ENCODE measurements at regions not wholly inside any gene's neighbourhood (a gene's known extent, or its start where the extent isn't known, plus 50 kb on each side); places are given as distances from the start of the nearest gene placed in this dataset.

DNA sequence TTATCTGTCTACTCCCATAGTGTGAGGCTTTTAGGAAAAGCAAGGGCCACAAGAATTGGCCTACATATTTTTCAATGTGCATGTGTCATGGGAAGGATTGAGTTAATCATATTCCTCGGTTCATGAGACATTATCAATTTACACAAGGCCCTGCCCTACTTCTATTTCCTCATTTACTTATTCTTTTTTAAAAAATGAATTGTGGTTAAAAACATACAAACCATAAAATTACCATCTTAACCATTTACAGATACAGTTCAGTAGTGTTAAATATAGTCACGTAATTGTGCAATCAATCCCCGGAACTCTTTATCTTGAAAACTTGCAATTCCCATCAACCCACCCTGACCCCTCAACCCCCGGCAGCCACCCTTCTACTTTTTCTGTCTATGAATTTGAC, 284.0 kb upstream of the GADL1 start:
- H3K36me3 ChIP-seq = no peaks in the 10 kb centered on the region
- H3K27me3 ChIP-seq = no peaks in the 10 kb centered on the region
- no peaks in the 10 kb centered on the region for H3K9me3 ChIP-seq
- H3K27ac ChIP-seq = no peak overlapping the region
- 24 to 43% (median 38%) methylated on average over 4 of the region's 4 CpGs for WGBS, 5 donors
- intact Hi-C loops (cut with DNase I; ENCODE audit: low total_unique reads) = no loop called here
- DNase-seq = no peak
- TF ChIP-seq, protein P1, sequence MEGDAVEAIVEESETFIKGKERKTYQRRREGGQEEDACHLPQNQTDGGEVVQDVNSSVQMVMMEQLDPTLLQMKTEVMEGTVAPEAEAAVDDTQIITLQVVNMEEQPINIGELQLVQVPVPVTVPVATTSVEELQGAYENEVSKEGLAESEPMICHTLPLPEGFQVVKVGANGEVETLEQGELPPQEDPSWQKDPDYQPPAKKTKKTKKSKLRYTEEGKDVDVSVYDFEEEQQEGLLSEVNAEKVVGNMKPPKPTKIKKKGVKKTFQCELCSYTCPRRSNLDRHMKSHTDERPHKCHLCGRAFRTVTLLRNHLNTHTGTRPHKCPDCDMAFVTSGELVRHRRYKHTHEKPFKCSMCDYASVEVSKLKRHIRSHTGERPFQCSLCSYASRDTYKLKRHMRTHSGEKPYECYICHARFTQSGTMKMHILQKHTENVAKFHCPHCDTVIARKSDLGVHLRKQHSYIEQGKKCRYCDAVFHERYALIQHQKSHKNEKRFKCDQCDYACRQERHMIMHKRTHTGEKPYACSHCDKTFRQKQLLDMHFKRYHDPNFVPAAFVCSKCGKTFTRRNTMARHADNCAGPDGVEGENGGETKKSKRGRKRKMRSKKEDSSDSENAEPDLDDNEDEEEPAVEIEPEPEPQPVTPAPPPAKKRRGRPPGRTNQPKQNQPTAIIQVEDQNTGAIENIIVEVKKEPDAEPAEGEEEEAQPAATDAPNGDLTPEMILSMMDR (IDR thresholded peaks at IDR 0.05) = no peak
- no peak for TF ChIP-seq POLR2A (IDR thresholded peaks at IDR 0.05)
- no peak for TF ChIP-seq POLR2AphosphoS5 (IDR thresholded peaks at IDR 0.05)
- no peak for TF ChIP-seq EP300 (IDR thresholded peaks at IDR 0.05)
- no peak overlapping the region for H3K4me3 ChIP-seq
- no peaks in the 10 kb centered on the region for H3K4me1 ChIP-seq

DNA sequence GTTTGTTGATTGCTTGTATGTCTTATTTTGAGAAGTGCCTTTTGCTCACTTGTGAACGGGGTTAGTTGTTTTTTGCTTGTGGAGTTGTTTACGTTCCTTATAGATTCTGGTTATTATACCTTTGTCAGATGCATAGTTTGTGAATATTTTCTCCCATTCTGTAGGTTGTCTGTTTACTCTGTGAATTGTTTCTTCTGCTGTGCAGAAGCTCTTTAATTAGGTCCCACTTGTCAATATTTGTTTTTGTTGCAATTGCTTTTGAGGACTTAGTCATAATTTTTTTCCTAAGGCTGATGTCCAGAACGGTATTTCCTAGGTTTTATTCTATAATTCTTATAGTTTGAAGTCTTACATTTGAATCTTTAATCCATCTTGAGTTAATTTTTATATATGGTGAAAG, 285.3 kb upstream of the GADL1 start:
- H3K27ac ChIP-seq = no peak overlapping the region
- H3K9me3 ChIP-seq = no peaks in the 10 kb centered on the region
- no peaks in the 10 kb centered on the region for H3K4me1 ChIP-seq
- H3K4me3 ChIP-seq = no peak overlapping the region
- H3K36me3 ChIP-seq = no peaks in the 10 kb centered on the region
- no peak for TF ChIP-seq EP300 (IDR thresholded peaks at IDR 0.05)
- no peak for TF ChIP-seq POLR2AphosphoS5 (IDR thresholded peaks at IDR 0.05)
- no peak for TF ChIP-seq POLR2A (IDR thresholded peaks at IDR 0.05)
- TF ChIP-seq, protein P1 (IDR thresholded peaks at IDR 0.05) = no peak
- intact Hi-C loops (cut with DNase I; ENCODE audit: low total_unique reads) = no loop called here
- H3K27me3 ChIP-seq = no peaks in the 10 kb centered on the region
- DNase-seq = no peak
- 85 to 89% (median 88%) methylated on average over 3 of the region's 3 CpGs for WGBS, 5 donors

DNA sequence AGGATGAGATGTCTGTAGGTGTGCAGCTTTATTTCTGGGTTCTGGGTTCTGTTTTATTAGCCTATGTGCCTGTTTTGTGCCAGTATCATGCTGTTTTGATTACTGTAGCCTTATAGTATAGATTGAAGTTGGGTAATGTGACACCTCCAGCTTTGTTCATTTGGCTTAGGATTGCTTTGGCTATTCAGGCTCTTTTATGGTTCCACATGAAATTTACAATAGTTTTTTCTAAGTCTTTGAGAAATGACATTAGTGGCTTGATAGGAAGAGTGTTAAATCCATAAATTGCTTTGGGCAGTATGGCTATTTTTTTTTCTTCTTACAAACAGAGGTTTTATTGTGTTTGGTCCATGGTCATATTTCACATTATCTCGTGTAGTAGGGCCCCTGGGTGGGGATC, 285.8 kb upstream of the GADL1 start:
- 38 to 61% (median 55%) methylated on average over 1 of the region's 1 CpG for WGBS, 5 donors
- no peak overlapping the region for H3K4me3 ChIP-seq
- intact Hi-C loops (cut with DNase I; ENCODE audit: low total_unique reads) = no loop called here

DNA sequence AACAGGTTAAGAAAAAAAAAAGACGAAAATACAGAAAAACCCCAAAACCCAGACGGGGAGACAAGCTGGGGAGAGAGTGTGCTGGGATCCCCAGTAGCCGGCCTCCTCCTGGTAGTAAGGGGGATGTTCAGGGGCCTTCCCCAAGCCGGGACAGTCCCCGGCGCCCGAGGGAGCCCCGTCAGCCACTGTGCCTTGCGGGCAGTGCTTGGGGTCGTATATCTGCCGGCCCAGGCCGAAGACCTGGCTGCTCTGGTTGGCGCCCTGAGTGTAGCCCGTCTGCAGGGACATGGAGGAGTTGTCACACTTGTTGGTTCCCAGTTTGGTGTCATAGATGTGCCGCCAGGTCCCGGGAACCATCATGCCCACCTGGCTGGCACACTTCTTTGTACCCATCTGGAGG, 287.2 kb upstream of the GADL1 start:
- Histone ChIP-seq H3K36me3 (no peaks in the 10 kb centered on the region), H3K4me1 (no peaks in the 10 kb centered on the region), H3K27ac (no peak overlapping the region), H3K9me3 (no peaks in the 10 kb centered on the region), H3K27me3 (no peaks in the 10 kb centered on the region), H3K4me3 (no peak overlapping the region)
- WGBS, 5 donors = 90 to 95% (median 93%) methylated on average over 14 to 16 of the region's 16 CpGs
- intact Hi-C loops (cut with DNase I; ENCODE audit: low total_unique reads) = no loop called here
- TF ChIP-seq POLR2AphosphoS5 (IDR thresholded peaks at IDR 0.05) = no peak
- TF ChIP-seq, protein P1 (IDR thresholded peaks at IDR 0.05) = no peak
- TF ChIP-seq EP300 (IDR thresholded peaks at IDR 0.05) = no peak
- TF ChIP-seq POLR2A (IDR thresholded peaks at IDR 0.05) = no peak
- DNase-seq = no peak

More for the DNA sequence above, 285.8 kb upstream of the GADL1 start:
- no peaks in the 10 kb centered on the region for H3K9me3 ChIP-seq
- TF ChIP-seq, protein P1 (IDR thresholded peaks at IDR 0.05) = no peak
- TF ChIP-seq POLR2AphosphoS5 (IDR thresholded peaks at IDR 0.05) = no peak
- no peak for TF ChIP-seq EP300 (IDR thresholded peaks at IDR 0.05)
- TF ChIP-seq POLR2A (IDR thresholded peaks at IDR 0.05) = no peak
- H3K27ac ChIP-seq = no peak overlapping the region
- no peaks in the 10 kb centered on the region for H3K27me3 ChIP-seq
- no peaks in the 10 kb centered on the region for H3K36me3 ChIP-seq
- H3K4me1 ChIP-seq = no peaks in the 10 kb centered on the region
- no peak for DNase-seq

All from stomach (tissue), 8 donors.